ENCODE measurements at regions not wholly inside any gene's neighbourhood (a gene's known extent, or its start where the extent isn't known, plus 50 kb on each side); places are given as distances from the start of the nearest gene placed in this dataset.

- no peaks in the 10 kb centered on the region for H3K79me2 ChIP-seq (ENCODE audit: insufficient read depth, low read length)
- TF ChIP-seq EZH2phosphoT487 (IDR thresholded peaks at IDR 0.05; ENCODE audit: borderline replicate concordance) (no peak), CTCF (conservative IDR thresholded peaks at IDR 0.05; ENCODE audit: low read length) (no peak)
- H2AFZ ChIP-seq (ENCODE audit: low read length): no peak overlapping the region
- H3K9me2 ChIP-seq (replicated peaks; ENCODE audit: low read depth, low read length): no peaks in the 10 kb centered on the region
- no peaks in the 10 kb centered on the region for H3K9me3 ChIP-seq (ENCODE audit: insufficient read depth, low read depth, low read length)
- no peak overlapping the region for H3K4me2 ChIP-seq (ENCODE audit: low read depth, low read length, poor library complexity, severe bottlenecking)
- H3F3A ChIP-seq (ENCODE audit: low read depth): no peaks in the 10 kb centered on the region
- H3K9ac ChIP-seq (ENCODE audit: low read depth, low read length, poor library complexity, severe bottlenecking): no peak overlapping the region
- H3K27me3 ChIP-seq (ENCODE audit: insufficient read depth, low read length, poor library complexity, severe bottlenecking): no peaks in the 10 kb centered on the region
- H4K20me1 ChIP-seq (ENCODE audit: insufficient read depth, low read length, poor library complexity, severe bottlenecking): no peaks in the 10 kb centered on the region
- H3K4me3 ChIP-seq (ENCODE audit: low read length, poor library complexity, severe bottlenecking): no peak overlapping the region
- H3K36me3 ChIP-seq (ENCODE audit: insufficient read depth, low read length): no peaks in the 10 kb centered on the region
- no peaks in the 10 kb centered on the region for H3K4me1 ChIP-seq (ENCODE audit: insufficient read depth, low read length, poor library complexity, severe bottlenecking)
These were observed 290.1 kb downstream of the PLPP3 start for GRCh38 chr1:56289260-56289659.

GRCh38 chr1:56287721-56288120 lies 291.6 kb downstream of the PLPP3 start:
- Histone ChIP-seq H3K4me3 (ENCODE audit: low read length, poor library complexity, severe bottlenecking) (no peak overlapping the region), H3K36me3 (ENCODE audit: insufficient read depth, low read length) (no peaks in the 10 kb centered on the region), H3F3A (ENCODE audit: low read depth) (no peaks in the 10 kb centered on the region), H3K27me3 (ENCODE audit: insufficient read depth, low read length, poor library complexity, severe bottlenecking) (no peaks in the 10 kb centered on the region), H3K9me3 (ENCODE audit: insufficient read depth, low read depth, low read length) (no peaks in the 10 kb centered on the region), H3K79me2 (ENCODE audit: insufficient read depth, low read length) (no peaks in the 10 kb centered on the region), H2AFZ (ENCODE audit: low read length) (no peak overlapping the region), H3K4me1 (ENCODE audit: insufficient read depth, low read length, poor library complexity, severe bottlenecking) (no peaks in the 10 kb centered on the region), H3K4me2 (ENCODE audit: low read depth, low read length, poor library complexity, severe bottlenecking) (no peak overlapping the region), H4K20me1 (ENCODE audit: insufficient read depth, low read length, poor library complexity, severe bottlenecking) (no peaks in the 10 kb centered on the region), H3K9me2 (replicated peaks; ENCODE audit: low read depth, low read length) (no peaks in the 10 kb centered on the region), H3K9ac (ENCODE audit: low read depth, low read length, poor library complexity, severe bottlenecking) (no peak overlapping the region)
- no peak for TF ChIP-seq EZH2phosphoT487 (IDR thresholded peaks at IDR 0.05; ENCODE audit: borderline replicate concordance)
- TF ChIP-seq CTCF (conservative IDR thresholded peaks at IDR 0.05; ENCODE audit: low read length): no peak

GRCh38 chr1:56286956-56287355 lies 292.4 kb downstream of the PLPP3 start:
- Histone ChIP-seq H3K27me3 (ENCODE audit: insufficient read depth, low read length, poor library complexity, severe bottlenecking) (no peaks in the 10 kb centered on the region), H3F3A (ENCODE audit: low read depth) (no peaks in the 10 kb centered on the region), H3K4me3 (ENCODE audit: low read length, poor library complexity, severe bottlenecking) (no peak overlapping the region), H2AFZ (ENCODE audit: low read length) (no peak overlapping the region), H3K9me2 (replicated peaks; ENCODE audit: low read depth, low read length) (no peaks in the 10 kb centered on the region), H4K20me1 (ENCODE audit: insufficient read depth, low read length, poor library complexity, severe bottlenecking) (no peaks in the 10 kb centered on the region), H3K4me1 (ENCODE audit: insufficient read depth, low read length, poor library complexity, severe bottlenecking) (no peaks in the 10 kb centered on the region), H3K36me3 (ENCODE audit: insufficient read depth, low read length) (no peaks in the 10 kb centered on the region), H3K9me3 (ENCODE audit: insufficient read depth, low read depth, low read length) (no peaks in the 10 kb centered on the region), H3K79me2 (ENCODE audit: insufficient read depth, low read length) (no peaks in the 10 kb centered on the region), H3K9ac (ENCODE audit: low read depth, low read length, poor library complexity, severe bottlenecking) (no peak overlapping the region), H3K4me2 (ENCODE audit: low read depth, low read length, poor library complexity, severe bottlenecking) (no peak overlapping the region)
- TF ChIP-seq EZH2phosphoT487 (IDR thresholded peaks at IDR 0.05; ENCODE audit: borderline replicate concordance) (no peak), CTCF (conservative IDR thresholded peaks at IDR 0.05; ENCODE audit: low read length) (no peak)

Measured in Loucy (cell line).